ENCODE measurements at regions not wholly inside any gene's neighbourhood (a gene's known extent, or its start where the extent isn't known, plus 50 kb on each side); places are given as distances from the start of the nearest gene placed in this dataset.

GRCh38 chr1:208844158-208844557, 600.0 kb upstream of the PLXNA2 start:
- no peak overlapping the region for H3K27ac ChIP-seq (ENCODE audit: low read depth, low read length)
- no peaks in the 10 kb centered on the region for H3K36me3 ChIP-seq (ENCODE audit: insufficient read depth, low read length)
- H3K4me1 Mint-ChIP-seq (ENCODE audit: low read depth, unreplicated experiment): no peaks in the 10 kb centered on the region
- H3K4me3 Mint-ChIP-seq (ENCODE audit: unreplicated experiment): no peak overlapping the region
- no peaks in the 10 kb centered on the region for H3K36me3 Mint-ChIP-seq (ENCODE audit: low read depth, unreplicated experiment)
- no peak for FAIRE-seq
- no peaks in the 10 kb centered on the region for H3K4me1 ChIP-seq (ENCODE audit: insufficient read depth, low read length)
- TF ChIP-seq EZH2 (IDR thresholded peaks at IDR 0.05; ENCODE audit: insufficient read depth, low read length): no peak
- no peak overlapping the region for H3K4me2 ChIP-seq (ENCODE audit: low read length)
- no peaks in the 10 kb centered on the region for H3K27me3 ChIP-seq (ENCODE audit: insufficient read depth, low read length)
- no peaks in the 10 kb centered on the region for H3K27me3 Mint-ChIP-seq (ENCODE audit: low read depth, unreplicated experiment)
- H3K9ac ChIP-seq (ENCODE audit: low read length): no peak overlapping the region
- H4K20me1 ChIP-seq (ENCODE audit: insufficient read depth, low read length): no peaks in the 10 kb centered on the region
- no peak overlapping the region for H3K4me3 ChIP-seq (ENCODE audit: insufficient read depth, low read depth, low read length)
- no peak for DNase-seq (ENCODE audit: low read depth)
- no peak overlapping the region for H3K27ac Mint-ChIP-seq (ENCODE audit: unreplicated experiment)
- H3K79me2 ChIP-seq (ENCODE audit: insufficient read depth, low read length): no peaks in the 10 kb centered on the region
- H2AFZ ChIP-seq (ENCODE audit: low read depth, low read length): no peak overlapping the region
- peaks cover 3% of the 10 kb centered on the region for H3K9me3 Mint-ChIP-seq (ENCODE audit: unreplicated experiment)
- H3K9me3 ChIP-seq (ENCODE audit: insufficient read depth, low read depth, low read length): no peaks in the 10 kb centered on the region

- H3K4me2 ChIP-seq (ENCODE audit: low read length): no peak overlapping the region
- FAIRE-seq: no peak
- H3K36me3 Mint-ChIP-seq (ENCODE audit: low read depth, unreplicated experiment): no peaks in the 10 kb centered on the region
- DNase-seq (ENCODE audit: low read depth): peak; percentile 17
- no peak for TF ChIP-seq CTCF (IDR thresholded peaks at IDR 0.05; ENCODE audit: insufficient read depth, low read depth, low read length)
- TF ChIP-seq EZH2 (IDR thresholded peaks at IDR 0.05; ENCODE audit: insufficient read depth, low read length): no peak
- no peak overlapping the region for H3K9ac ChIP-seq (ENCODE audit: low read length)
- no peaks in the 10 kb centered on the region for H3K4me1 ChIP-seq (ENCODE audit: insufficient read depth, low read length)
- H3K9me3 Mint-ChIP-seq (ENCODE audit: unreplicated experiment): no peaks in the 10 kb centered on the region
- H3K27me3 Mint-ChIP-seq (ENCODE audit: low read depth, unreplicated experiment): no peaks in the 10 kb centered on the region
- H2AFZ ChIP-seq (ENCODE audit: low read depth, low read length): no peak overlapping the region
- no peak overlapping the region for H3K4me3 Mint-ChIP-seq (ENCODE audit: unreplicated experiment)
- H3K79me2 ChIP-seq (ENCODE audit: insufficient read depth, low read length): no peaks in the 10 kb centered on the region
- H3K27ac ChIP-seq (ENCODE audit: low read depth, low read length): no peak overlapping the region
- H4K20me1 ChIP-seq (ENCODE audit: insufficient read depth, low read length): no peaks in the 10 kb centered on the region
- H3K4me1 Mint-ChIP-seq (ENCODE audit: low read depth, unreplicated experiment): no peaks in the 10 kb centered on the region
- H3K36me3 ChIP-seq (ENCODE audit: insufficient read depth, low read length): no peaks in the 10 kb centered on the region
- H3K27me3 ChIP-seq (ENCODE audit: insufficient read depth, low read length): no peaks in the 10 kb centered on the region
- H3K27ac Mint-ChIP-seq (ENCODE audit: unreplicated experiment): no peak overlapping the region
- H3K9me3 ChIP-seq (ENCODE audit: insufficient read depth, low read depth, low read length): no peaks in the 10 kb centered on the region
- H3K4me3 ChIP-seq (ENCODE audit: insufficient read depth, low read depth, low read length): no peak overlapping the region
Measured at GRCh38 chr1:208848854-208849253, 604.7 kb upstream of the PLXNA2 start.

GRCh38 chr1:208850442-208850841, 606.3 kb upstream of the PLXNA2 start:
- H3K9me3 Mint-ChIP-seq (ENCODE audit: unreplicated experiment): no peaks in the 10 kb centered on the region
- Histone ChIP-seq H4K20me1 (ENCODE audit: insufficient read depth, low read length) (no peaks in the 10 kb centered on the region), H3K4me1 (ENCODE audit: insufficient read depth, low read length) (no peaks in the 10 kb centered on the region), H3K9ac (ENCODE audit: low read length) (no peak overlapping the region), H3K4me3 (ENCODE audit: insufficient read depth, low read depth, low read length) (no peak overlapping the region), H3K9me3 (ENCODE audit: insufficient read depth, low read depth, low read length) (no peaks in the 10 kb centered on the region), H2AFZ (ENCODE audit: low read depth, low read length) (no peak overlapping the region), H3K36me3 (ENCODE audit: insufficient read depth, low read length) (no peaks in the 10 kb centered on the region), H3K4me2 (ENCODE audit: low read length) (no peak overlapping the region), H3K27ac (ENCODE audit: low read depth, low read length) (no peak overlapping the region), H3K27me3 (ENCODE audit: insufficient read depth, low read length) (no peaks in the 10 kb centered on the region), H3K79me2 (ENCODE audit: insufficient read depth, low read length) (no peaks in the 10 kb centered on the region)
- FAIRE-seq: no peak
- no peak overlapping the region for H3K4me3 Mint-ChIP-seq (ENCODE audit: unreplicated experiment)
- no peak for TF ChIP-seq CTCF (IDR thresholded peaks at IDR 0.05; ENCODE audit: insufficient read depth, low read depth, low read length)
- TF ChIP-seq EZH2 (IDR thresholded peaks at IDR 0.05; ENCODE audit: insufficient read depth, low read length): no peak
- no peak overlapping the region for H3K27ac Mint-ChIP-seq (ENCODE audit: unreplicated experiment)
- no peak for DNase-seq (ENCODE audit: low read depth)
- no peaks in the 10 kb centered on the region for H3K36me3 Mint-ChIP-seq (ENCODE audit: low read depth, unreplicated experiment)
- no peaks in the 10 kb centered on the region for H3K27me3 Mint-ChIP-seq (ENCODE audit: low read depth, unreplicated experiment)
- H3K4me1 Mint-ChIP-seq (ENCODE audit: low read depth, unreplicated experiment): no peaks in the 10 kb centered on the region
